ENCODE measurements at regions not wholly inside any gene's neighbourhood (a gene's known extent, or its start where the extent isn't known, plus 50 kb on each side); places are given as distances from the start of the nearest gene placed in this dataset.

GRCh38 chr2:133900909-133901308 lies 332.6 kb upstream of the NCKAP5 start:
- ChIA-PET SMC1A (ENCODE audit: uncharacterized antibody, unreplicated experiment) (no interaction called here), POLR2A (no interaction called here), CTCF (interaction anchor here (1.0 kb wide), 1 partner anchor 194 kb away, joined by 3 read pairs; no protein-coding TSS in a partner anchor), RAD21 (ENCODE audit: unreplicated experiment) (no interaction called here)
- no peak overlapping the region for H3K9ac ChIP-seq (ENCODE audit: control insufficient read depth, insufficient read depth, low read length)
- intact Hi-C loops (cut with micrococcal nuclease; ENCODE audit: unreplicated experiment) (no loop called here), in situ Hi-C loops (cut with MboI) (no loop called here)
- 0% methylated on average over 3 of the region's 3 CpGs for WGBS (ENCODE audit: insufficient coverage, insufficient replicate concordance, low lambda C conversion rate, missing lambda C conversion rate)
- no peaks in the 10 kb centered on the region for H3K79me2 ChIP-seq (ENCODE audit: control insufficient read depth, insufficient read depth, low read length)
- H3K4me3 ChIP-seq = no peak overlapping the region
- H3K9me3 ChIP-seq (replicated peaks; ENCODE audit: control insufficient read depth, insufficient read depth, low read length) = no peaks in the 10 kb centered on the region
- H3K27me3 ChIP-seq (replicated peaks in 1 of 2; ENCODE audit: control insufficient read depth in 2 of 2, insufficient read depth in 2 of 2, low read length in 1 of 2) = no peaks in the 10 kb centered on the region
- no peaks in the 10 kb centered on the region for H3K36me3 ChIP-seq (ENCODE audit: control insufficient read depth in 2 of 2, insufficient read depth in 2 of 2, low read length in 1 of 2)
- H3K27ac ChIP-seq (ENCODE audit: control insufficient read depth, insufficient read depth) = no peak overlapping the region
- H3K4me1 ChIP-seq (ENCODE audit: control insufficient read depth, insufficient read depth, low read length) = no peaks in the 10 kb centered on the region
- no peak for FAIRE-seq
- H4K20me1 ChIP-seq (ENCODE audit: control insufficient read depth, insufficient read depth) = no peaks in the 10 kb centered on the region
- no peak overlapping the region for H2AFZ ChIP-seq (ENCODE audit: control insufficient read depth, low read depth, low read length)
- BruUV-seq (replicated peaks) = no TSS peak
- ATAC-seq = no peak
- H3K4me2 ChIP-seq (ENCODE audit: control insufficient read depth, insufficient read depth) = no peak overlapping the region
- TF ChIP-seq SREBF1 (IDR thresholded peaks at IDR 0.05; ENCODE audit: low read length) (no peak), CREM (IDR thresholded peaks at IDR 0.05; ENCODE audit: low read depth) (no peak)
- DNase-seq (ENCODE audit: low read depth, low spot score) = no peak

- ChIA-PET CTCF (interaction anchor here (0.7 to 1.9 kb wide), 2 partner anchors 13 to 20 kb away, joined by 5 read pairs; no protein-coding TSS in a partner anchor), SMC1A (ENCODE audit: uncharacterized antibody, unreplicated experiment) (interaction anchor here (1.9 kb wide), 1 partner anchor 19 kb away, joined by 4 read pairs; no protein-coding TSS in a partner anchor), RAD21 (ENCODE audit: unreplicated experiment) (no interaction called here), POLR2A (interaction anchor here (1.2 kb wide), 1 partner anchor 12 kb away, joined by 3 read pairs; no protein-coding TSS in a partner anchor)
- FAIRE-seq (no peak), ATAC-seq (no peak), DNase-seq (ENCODE audit: low read depth, low spot score) (no peak)
- Histone ChIP-seq H3K9me3 (replicated peaks; ENCODE audit: control insufficient read depth, insufficient read depth, low read length) (no peaks in the 10 kb centered on the region), H3K4me1 (ENCODE audit: control insufficient read depth, insufficient read depth, low read length) (no peaks in the 10 kb centered on the region), H2AFZ (ENCODE audit: control insufficient read depth, low read depth, low read length) (no peak overlapping the region), H3K4me3 (no peak overlapping the region), H3K27me3 (replicated peaks in 1 of 2; ENCODE audit: control insufficient read depth in 2 of 2, insufficient read depth in 2 of 2, low read length in 1 of 2) (no peaks in the 10 kb centered on the region), H3K4me2 (ENCODE audit: control insufficient read depth, insufficient read depth) (no peak overlapping the region), H3K36me3 (ENCODE audit: control insufficient read depth in 2 of 2, insufficient read depth in 2 of 2, low read length in 1 of 2) (no peaks in the 10 kb centered on the region), H4K20me1 (ENCODE audit: control insufficient read depth, insufficient read depth) (no peaks in the 10 kb centered on the region), H3K79me2 (ENCODE audit: control insufficient read depth, insufficient read depth, low read length) (no peaks in the 10 kb centered on the region), H3K27ac (ENCODE audit: control insufficient read depth, insufficient read depth) (no peak overlapping the region), H3K9ac (ENCODE audit: control insufficient read depth, insufficient read depth, low read length) (no peak overlapping the region)
- in situ Hi-C loops (cut with MboI) = no loop called here
- intact Hi-C loops (cut with micrococcal nuclease; ENCODE audit: unreplicated experiment) = no loop called here
- TF ChIP-seq JUND (IDR thresholded peaks at IDR 0.05; ENCODE audit: low read depth, low read length) (no peak), POLR2AphosphoS2 (IDR thresholded peaks at IDR 0.05; ENCODE audit: low read depth, low read length) (no peak), E2F8 (IDR thresholded peaks at IDR 0.05; ENCODE audit: low read depth, partially characterized antibody) (no peak), SIN3A (IDR thresholded peaks at IDR 0.05; ENCODE audit: low read depth, low read length) (no peak)
- no TSS peak for BruUV-seq (replicated peaks)
These were observed 338.1 kb upstream of the NCKAP5 start for GRCh38 chr2:133906396-133906795.

Data from GM12878 (cell line).